ENCODE measurements at regions not wholly inside any gene's neighbourhood (a gene's known extent, or its start where the extent isn't known, plus 50 kb on each side); places are given as distances from the start of the nearest gene placed in this dataset.

GRCh38 chr7:119382726-119383125 is 890.2 kb upstream of the KCND2 start:
- ChIA-PET RAD21 (ENCODE audit: unreplicated experiment) (no interaction called here), SMC1A (ENCODE audit: uncharacterized antibody, unreplicated experiment) (no interaction called here), POLR2A (no interaction called here), CTCF (no interaction called here)
- no peak for FAIRE-seq
- Histone ChIP-seq H3K27ac (ENCODE audit: control insufficient read depth, insufficient read depth) (no peak overlapping the region), H3K27me3 (replicated peaks in 1 of 2; ENCODE audit: control insufficient read depth in 2 of 2, insufficient read depth in 2 of 2, low read length in 1 of 2) (no peaks in the 10 kb centered on the region), H2AFZ (ENCODE audit: control insufficient read depth, low read depth, low read length) (no peak overlapping the region), H3K79me2 (ENCODE audit: control insufficient read depth, insufficient read depth, low read length) (no peaks in the 10 kb centered on the region), H3K4me1 (ENCODE audit: control insufficient read depth, insufficient read depth, low read length) (no peaks in the 10 kb centered on the region), H3K9ac (ENCODE audit: control insufficient read depth, insufficient read depth, low read length) (no peak overlapping the region), H3K4me3 (no peak overlapping the region), H3K4me2 (ENCODE audit: control insufficient read depth, insufficient read depth) (no peak overlapping the region), H3K36me3 (ENCODE audit: control insufficient read depth in 2 of 2, insufficient read depth in 2 of 2, low read length in 1 of 2) (no peaks in the 10 kb centered on the region), H4K20me1 (ENCODE audit: control insufficient read depth, insufficient read depth) (no peaks in the 10 kb centered on the region), H3K9me3 (replicated peaks; ENCODE audit: control insufficient read depth, insufficient read depth, low read length) (no peaks in the 10 kb centered on the region)
- in situ Hi-C loops (cut with MboI), result no loop called here
- no peak for TF ChIP-seq PML (IDR thresholded peaks at IDR 0.05; ENCODE audit: low read length)
- no peak for DNase-seq (ENCODE audit: low read depth, low spot score)
- ATAC-seq, result no peak
- intact Hi-C loops (cut with micrococcal nuclease; ENCODE audit: unreplicated experiment), result no loop called here
- BruUV-seq (replicated peaks), result no TSS peak

- WGBS (ENCODE audit: insufficient coverage, insufficient replicate concordance, low lambda C conversion rate, missing lambda C conversion rate), result 18% methylated on average over 2 of the region's 2 CpGs
- Histone ChIP-seq H2AFZ (ENCODE audit: control insufficient read depth, low read depth, low read length) (no peak overlapping the region), H3K79me2 (ENCODE audit: control insufficient read depth, insufficient read depth, low read length) (no peaks in the 10 kb centered on the region), H3K9ac (ENCODE audit: control insufficient read depth, insufficient read depth, low read length) (no peak overlapping the region), H3K36me3 (ENCODE audit: control insufficient read depth in 2 of 2, insufficient read depth in 2 of 2, low read length in 1 of 2) (no peaks in the 10 kb centered on the region), H3K4me1 (ENCODE audit: control insufficient read depth, insufficient read depth, low read length) (peaks cover 4% of the 10 kb centered on the region; the same call in 1 of the 2 replicates), H4K20me1 (ENCODE audit: control insufficient read depth, insufficient read depth) (no peaks in the 10 kb centered on the region), H3K9me3 (replicated peaks; ENCODE audit: control insufficient read depth, insufficient read depth, low read length) (no peaks in the 10 kb centered on the region), H3K4me2 (ENCODE audit: control insufficient read depth, insufficient read depth) (no peak overlapping the region), H3K4me3 (no peak overlapping the region), H3K27me3 (replicated peaks in 1 of 2; ENCODE audit: control insufficient read depth in 2 of 2, insufficient read depth in 2 of 2, low read length in 1 of 2) (no peaks in the 10 kb centered on the region), H3K27ac (ENCODE audit: control insufficient read depth, insufficient read depth) (no peak overlapping the region)
- ATAC-seq (no peak), FAIRE-seq (no peak), DNase-seq (ENCODE audit: low read depth, low spot score) (no peak)
- in situ Hi-C loops (cut with MboI), result no loop called here
- SMC1A ChIA-PET (ENCODE audit: uncharacterized antibody, unreplicated experiment), result no interaction called here
- POLR2A ChIA-PET, result no interaction called here
- intact Hi-C loops (cut with micrococcal nuclease; ENCODE audit: unreplicated experiment), result no loop called here
- CTCF ChIA-PET, result interaction anchor here (1.4 kb wide), 1 partner anchor 10 kb away, joined by 3 read pairs; no protein-coding TSS in a partner anchor
- RAD21 ChIA-PET (ENCODE audit: unreplicated experiment), result no interaction called here
- TF ChIP-seq, protein P1, sequence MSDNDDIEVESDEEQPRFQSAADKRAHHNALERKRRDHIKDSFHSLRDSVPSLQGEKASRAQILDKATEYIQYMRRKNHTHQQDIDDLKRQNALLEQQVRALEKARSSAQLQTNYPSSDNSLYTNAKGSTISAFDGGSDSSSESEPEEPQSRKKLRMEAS (IDR thresholded peaks at IDR 0.05; ENCODE audit: low read depth, low read length), result no peak
- TF ChIP-seq NR2C2 (IDR thresholded peaks at IDR 0.05; ENCODE audit: borderline replicate concordance, control insufficient read depth, insufficient read length, low read depth) (no peak), BHLHE40 (IDR thresholded peaks at IDR 0.05; ENCODE audit: borderline replicate concordance in 1 of 2, low read depth in 2 of 2, low read length in 1 of 2) (no peak), ASH2L (IDR thresholded peaks at IDR 0.05; ENCODE audit: borderline replicate concordance, low read depth) (no peak), BMI1 (IDR thresholded peaks at IDR 0.05; ENCODE audit: borderline replicate concordance) (no peak), CBX5 (IDR thresholded peaks at IDR 0.05; ENCODE audit: low read depth) (no peak), ETV6 (conservative IDR thresholded peaks at IDR 0.05 in 1 of 2, IDR thresholded peaks at IDR 0.05 in 1 of 2; ENCODE audit: borderline replicate concordance in 1 of 2, low read depth in 1 of 2) (no peak), POU2F2 (IDR thresholded peaks at IDR 0.05; ENCODE audit: borderline replicate concordance, low read depth, low read length) (no peak), WRNIP1 (IDR thresholded peaks at IDR 0.05; ENCODE audit: borderline replicate concordance, low read depth, low read length) (no peak), NR2C1 (IDR thresholded peaks at IDR 0.05) (no peak), PKNOX1 (IDR thresholded peaks at IDR 0.05) (no peak), ZNF24 (IDR thresholded peaks at IDR 0.05) (no peak), RAD51 (IDR thresholded peaks at IDR 0.05) (no peak), BACH1 (IDR thresholded peaks at IDR 0.05; ENCODE audit: borderline replicate concordance) (no peak)
- no TSS peak for BruUV-seq (replicated peaks)
Measured at GRCh38 chr7:119395024-119395423, 878.0 kb upstream of the KCND2 start.
